BLaER1 treated with 17β-estradiol and CSF1 and Interleukin-3, amounts not matched to agents 10 nM and 100 nM (cell line): ENCODE measurements at regions not wholly inside any gene's neighbourhood (a gene's known extent, or its start where the extent isn't known, plus 50 kb on each side); places are given as distances from the start of the nearest gene placed in this dataset.

Source experiments
- H3K27ac ChIP-seq, 11 experiments: shearing (Covaris generic); formaldehyde crosslinking; 2 replicates each; pipeline ENCODE4 v1.8.1; 2022
- H3K27me3 ChIP-seq, 11 experiments: shearing (Covaris generic); formaldehyde crosslinking; 2 replicates each; pipeline ENCODE4 v1.8.1; 2022
- H3K36me3 ChIP-seq, 11 experiments: shearing (Covaris generic); formaldehyde crosslinking; 2 replicates each; pipeline ENCODE4 v1.8.1; 2022
- H3K4me1 ChIP-seq, 10 experiments: shearing (Covaris generic); formaldehyde crosslinking; 2 replicates each; pipeline ENCODE4 v1.8.1; 2022
- H3K4me2 ChIP-seq, 11 experiments: shearing (Covaris generic); formaldehyde crosslinking; 2 replicates each; pipeline ENCODE4 v1.8.1; 2022
- H3K4me3 ChIP-seq, 10 experiments: shearing (Covaris generic); formaldehyde crosslinking; 2 replicates each; pipeline ENCODE4 v1.8.1; 2022
- H3K9ac ChIP-seq, 11 experiments: shearing (Covaris generic); formaldehyde crosslinking; 2 replicates each; pipeline ENCODE4 v1.8.1; 2022
- H3K9me3 ChIP-seq, 11 experiments: shearing (Covaris generic); formaldehyde crosslinking; replicated peaks in 1 of 11; 2 replicates each; pipeline ENCODE4 v1.8.1; 2022
- H4K20me1 ChIP-seq, 11 experiments: shearing (Covaris generic); formaldehyde crosslinking; 2 replicates each; pipeline ENCODE4 v1.8.1; 2022
- Cebpa-rat ChIP-seq, 11 experiments: shearing (Covaris generic); IDR thresholded peaks; 2 replicates each; pipeline ENCODE4 v1.8.1; 2022

DNA sequence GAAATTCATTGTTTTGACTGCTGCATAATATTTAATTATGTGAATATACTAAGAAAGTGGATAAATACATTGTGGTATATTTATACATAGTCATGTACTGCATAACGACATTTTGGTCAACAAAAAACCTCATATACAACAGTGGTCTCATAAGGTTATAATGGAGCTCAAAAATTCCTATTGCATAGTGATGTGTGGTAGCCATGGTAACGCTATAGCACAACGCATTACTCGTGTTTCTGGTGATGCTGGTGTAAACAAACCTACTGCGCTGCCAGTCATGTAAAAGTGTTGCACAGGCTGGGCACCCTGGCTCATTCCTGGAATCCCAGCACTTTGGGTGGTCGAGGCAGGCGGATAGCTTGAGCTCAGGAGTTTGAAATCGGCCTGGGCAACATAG lies 52.6 kb upstream of the NHLH2 start:
- Histone ChIP-seq H3K4me3 (no peak overlapping the region), H3K27me3 (no peaks in the 10 kb centered on the region), H3K36me3 (no peaks in the 10 kb centered on the region), H3K9ac (no peak overlapping the region), H3K4me1 (peaks cover 0 to 8% (median 0%) of the 10 kb centered on the region in 10 experiments; a peak in 4 of 20 replicates), H4K20me1 (no peaks in the 10 kb centered on the region), H3K4me2 (no peak overlapping the region), H3K27ac (no peak overlapping the region), H3K9me3 (no peaks in the 10 kb centered on the region)
- TF ChIP-seq Cebpa-rat (IDR thresholded peaks at IDR 0.05): no peak

DNA sequence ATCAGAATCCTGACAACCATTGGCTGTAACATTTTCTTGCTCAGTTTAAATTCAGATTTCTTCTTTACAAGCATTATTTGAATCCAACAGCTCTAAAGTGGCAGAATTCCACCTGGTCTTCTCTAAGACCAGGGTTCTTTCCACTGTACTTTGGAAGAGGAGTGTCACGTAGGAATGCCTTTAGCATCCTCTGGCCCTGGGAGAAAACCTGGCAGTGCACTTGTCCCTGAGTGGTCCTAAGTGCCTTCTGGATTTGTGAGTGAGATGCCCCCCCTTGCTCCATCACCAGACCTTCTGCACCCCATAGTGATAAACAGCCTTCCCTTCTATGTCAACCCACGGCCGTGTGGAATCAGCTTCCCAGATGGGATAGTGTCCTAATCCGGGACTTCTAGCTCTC lies 57.1 kb upstream of the NHLH2 start:
- H3K4me1 ChIP-seq: no peaks in the 10 kb centered on the region
- H3K36me3 ChIP-seq: no peaks in the 10 kb centered on the region
- H4K20me1 ChIP-seq: no peaks in the 10 kb centered on the region
- TF ChIP-seq Cebpa-rat (IDR thresholded peaks at IDR 0.05): no peak
- no peak overlapping the region for H3K27ac ChIP-seq
- no peaks in the 10 kb centered on the region for H3K9me3 ChIP-seq
- no peaks in the 10 kb centered on the region for H3K27me3 ChIP-seq
- H3K4me3 ChIP-seq: no peak overlapping the region
- no peak overlapping the region for H3K4me2 ChIP-seq
- H3K9ac ChIP-seq: no peak overlapping the region

- H3K4me2 ChIP-seq: no peak overlapping the region; a peak in 1 of 22 replicates
- H3K9ac ChIP-seq: no peak overlapping the region
- H4K20me1 ChIP-seq: no peaks in the 10 kb centered on the region
- no peaks in the 10 kb centered on the region for H3K36me3 ChIP-seq
- TF ChIP-seq Cebpa-rat (IDR thresholded peaks at IDR 0.05): no peak
- H3K27ac ChIP-seq: no peak overlapping the region
- H3K4me1 ChIP-seq: no peaks in the 10 kb centered on the region
- no peaks in the 10 kb centered on the region for H3K9me3 ChIP-seq
- no peaks in the 10 kb centered on the region for H3K27me3 ChIP-seq
- no peak overlapping the region for H3K4me3 ChIP-seq
These were observed 59.9 kb upstream of the NHLH2 start for GRCh38 chr1:115900856-115901255.

DNA sequence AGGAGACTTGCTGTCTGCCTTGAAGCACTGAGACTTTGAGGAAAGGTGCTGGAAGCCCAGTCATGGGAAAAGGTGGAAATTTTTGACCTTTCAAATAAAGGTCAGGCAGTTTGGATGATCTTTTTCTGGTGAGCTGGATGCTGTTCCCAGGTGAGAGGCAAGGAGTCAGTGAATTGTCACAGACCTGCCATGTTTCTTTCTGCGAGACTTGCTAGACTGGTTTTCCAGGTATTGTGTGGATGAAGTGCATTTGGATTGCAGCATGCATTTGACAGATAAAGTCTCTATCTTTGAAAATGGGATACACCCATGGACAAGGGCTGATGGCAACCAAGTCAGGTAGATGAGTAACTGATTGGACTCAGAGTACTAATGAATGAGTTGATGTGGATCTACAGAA lies 65.7 kb upstream of the NHLH2 start:
- H3K9ac ChIP-seq: no peak overlapping the region
- no peak for TF ChIP-seq Cebpa-rat (IDR thresholded peaks at IDR 0.05)

DNA sequence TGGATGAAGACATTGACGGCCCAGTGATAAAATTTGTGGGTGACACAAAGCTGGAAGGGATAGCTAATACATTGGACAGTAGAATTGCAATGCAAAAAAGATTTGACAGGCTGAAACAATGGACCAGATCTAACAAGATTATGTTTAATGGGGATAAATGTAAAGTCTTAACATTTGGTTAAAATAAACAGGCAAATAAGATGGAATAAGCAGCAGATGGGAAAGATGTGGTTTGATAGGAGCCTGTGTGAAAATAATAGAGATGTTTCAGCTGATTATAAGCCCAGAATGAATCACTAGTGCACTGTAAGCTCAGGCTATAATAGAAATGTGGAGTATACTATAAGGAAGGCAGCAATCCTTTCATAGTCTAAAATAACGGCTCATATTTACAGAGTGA lies 66.2 kb upstream of the NHLH2 start:
- Histone ChIP-seq H3K9me3 (no peaks in the 10 kb centered on the region), H3K27ac (no peak overlapping the region), H3K27me3 (no peaks in the 10 kb centered on the region), H3K4me3 (no peak overlapping the region), H3K4me1 (peaks cover 0 to 23% (median 21%) of the 10 kb centered on the region in 10 experiments; a peak in 16 of 20 replicates), H3K4me2 (no peak overlapping the region), H3K36me3 (no peaks in the 10 kb centered on the region), H3K9ac (no peak overlapping the region), H4K20me1 (no peaks in the 10 kb centered on the region)
- TF ChIP-seq Cebpa-rat (IDR thresholded peaks at IDR 0.05): no peak

More for the DNA sequence above, 65.7 kb upstream of the NHLH2 start:
- Histone ChIP-seq H3K4me1 (peaks cover 0 to 18% (median 16%) of the 10 kb centered on the region in 10 experiments; a peak in 16 of 20 replicates), H3K27ac (no peak overlapping the region), H3K4me3 (no peak overlapping the region), H3K4me2 (no peak overlapping the region), H4K20me1 (no peaks in the 10 kb centered on the region), H3K9me3 (no peaks in the 10 kb centered on the region), H3K27me3 (no peaks in the 10 kb centered on the region), H3K36me3 (no peaks in the 10 kb centered on the region)

DNA sequence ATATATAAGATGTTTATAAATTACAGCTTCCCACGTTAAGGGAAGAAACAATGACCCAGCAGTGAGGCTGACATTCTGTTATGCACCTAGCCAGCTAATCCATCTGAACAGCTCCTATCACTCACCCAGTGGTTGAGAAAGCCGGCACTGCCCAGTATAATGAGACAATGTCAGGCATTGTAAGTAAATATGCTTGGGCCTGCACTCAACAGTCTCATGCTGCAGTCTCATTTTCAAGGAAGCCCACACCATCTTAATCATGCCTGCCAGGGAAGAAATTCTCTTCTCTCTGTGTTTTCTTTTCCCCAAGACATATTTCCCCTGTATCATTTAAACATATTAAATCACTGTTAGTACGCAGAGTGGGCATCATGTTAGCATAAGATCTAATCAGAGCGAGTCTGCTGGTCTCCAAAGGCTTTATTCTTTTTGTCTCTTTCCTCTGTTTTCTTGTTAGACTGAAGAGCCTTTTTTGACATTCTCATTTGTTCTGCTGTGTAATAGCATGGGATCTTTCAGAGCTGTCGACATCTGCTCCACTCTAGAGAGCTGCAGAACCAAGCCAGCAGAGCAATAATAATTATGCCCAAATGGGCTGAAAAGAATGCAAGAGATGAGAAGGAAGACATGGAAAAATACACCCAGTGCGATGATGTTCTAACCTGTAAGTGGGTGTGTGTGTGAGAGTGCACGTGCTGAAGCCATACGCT lies 67.6 kb upstream of the SLC22A15 start:
- H3K27ac ChIP-seq: no peak overlapping the region
- no peaks in the 10 kb centered on the region for H3K36me3 ChIP-seq
- H3K4me1 ChIP-seq: peaks cover 0 to 26% (median 22%) of the 10 kb centered on the region in 10 experiments; a peak in 16 of 20 replicates
- no peak overlapping the region for H3K9ac ChIP-seq
- H3K4me3 ChIP-seq: no peak overlapping the region
- TF ChIP-seq Cebpa-rat (IDR thresholded peaks at IDR 0.05): no peak
- no peaks in the 10 kb centered on the region for H4K20me1 ChIP-seq
- no peaks in the 10 kb centered on the region for H3K9me3 ChIP-seq
- H3K4me2 ChIP-seq: no peak overlapping the region
- H3K27me3 ChIP-seq: no peaks in the 10 kb centered on the region

DNA sequence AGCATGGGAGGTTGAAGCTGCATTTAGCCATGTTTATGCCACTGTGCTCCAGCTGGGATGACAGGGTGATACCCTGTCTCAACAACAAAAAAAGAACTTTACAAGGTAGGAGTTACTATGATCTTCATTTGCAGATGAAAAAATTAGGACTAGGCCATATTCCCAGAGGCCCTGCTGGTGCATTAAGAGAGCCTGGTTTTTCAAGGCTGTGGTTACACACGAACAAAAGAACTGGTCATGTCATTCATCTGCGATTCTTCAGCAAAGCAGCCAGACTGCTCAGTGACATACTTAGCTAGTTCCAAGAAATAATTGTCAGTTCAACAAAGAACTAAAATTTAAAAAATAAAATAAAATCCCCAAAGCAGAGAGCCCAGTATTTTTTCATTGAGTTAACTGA lies 66.1 kb upstream of the SLC22A15 start:
- Histone ChIP-seq H3K4me1 (peaks cover 0 to 26% (median 22%) of the 10 kb centered on the region in 10 experiments; a peak in 16 of 20 replicates), H3K9ac (0 out of 22 replicates have a peak overlapping the region, but pooled peaks of 1 of the 11 experiments have one; percentile 21)

DNA sequence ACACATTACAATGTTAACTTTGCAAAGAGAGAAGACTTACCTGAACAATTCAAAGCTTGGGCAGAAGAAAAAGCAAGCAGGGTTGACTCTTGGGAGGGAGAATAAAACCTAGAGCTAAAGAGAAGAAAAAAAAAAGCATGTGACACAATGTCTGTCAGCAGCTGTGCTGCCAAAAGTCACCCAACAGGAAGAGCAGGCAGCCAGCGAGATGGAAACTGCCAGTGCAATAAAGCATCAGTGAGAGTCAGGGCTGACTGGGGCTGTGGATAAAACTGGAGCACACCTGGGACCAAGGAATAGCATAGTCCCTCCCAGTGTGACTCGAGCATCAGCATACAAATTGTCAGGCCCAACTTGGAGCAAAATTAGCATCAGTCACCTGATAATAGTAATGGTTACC lies 65.0 kb upstream of the SLC22A15 start:
- H3K4me3 ChIP-seq: no peak overlapping the region
- peak overlapping the region in 9 of 11 experiments; percentile 18 to 81 (median 51); a peak in 17 of 22 replicates for H3K4me2 ChIP-seq
- H3K9me3 ChIP-seq: no peaks in the 10 kb centered on the region
- H3K4me1 ChIP-seq: peaks cover 0 to 26% (median 22%) of the 10 kb centered on the region in 10 experiments; a peak in 16 of 20 replicates
- no peaks in the 10 kb centered on the region for H4K20me1 ChIP-seq
- no peaks in the 10 kb centered on the region for H3K36me3 ChIP-seq
- TF ChIP-seq Cebpa-rat (IDR thresholded peaks at IDR 0.05): no peak
- H3K27me3 ChIP-seq: no peaks in the 10 kb centered on the region
- no peak overlapping the region; a peak in 1 of 22 replicates for H3K9ac ChIP-seq
- peak overlapping the region in 2 of 11 experiments; percentile 22 to 52; a peak in 2 of 22 replicates for H3K27ac ChIP-seq

More for the DNA sequence above, 66.1 kb upstream of the SLC22A15 start:
- peak overlapping the region in 1 of 11 experiments; percentile 52; a peak in 1 of 22 replicates for H3K27ac ChIP-seq
- no peak for TF ChIP-seq Cebpa-rat (IDR thresholded peaks at IDR 0.05)
- no peaks in the 10 kb centered on the region for H3K27me3 ChIP-seq
- H4K20me1 ChIP-seq: no peaks in the 10 kb centered on the region
- H3K4me2 ChIP-seq: peak overlapping the region in 8 of 11 experiments; percentile 18 to 81 (median 54); a peak in 16 of 22 replicates
- H3K4me3 ChIP-seq: no peak overlapping the region
- H3K36me3 ChIP-seq: no peaks in the 10 kb centered on the region
- H3K9me3 ChIP-seq: no peaks in the 10 kb centered on the region

DNA sequence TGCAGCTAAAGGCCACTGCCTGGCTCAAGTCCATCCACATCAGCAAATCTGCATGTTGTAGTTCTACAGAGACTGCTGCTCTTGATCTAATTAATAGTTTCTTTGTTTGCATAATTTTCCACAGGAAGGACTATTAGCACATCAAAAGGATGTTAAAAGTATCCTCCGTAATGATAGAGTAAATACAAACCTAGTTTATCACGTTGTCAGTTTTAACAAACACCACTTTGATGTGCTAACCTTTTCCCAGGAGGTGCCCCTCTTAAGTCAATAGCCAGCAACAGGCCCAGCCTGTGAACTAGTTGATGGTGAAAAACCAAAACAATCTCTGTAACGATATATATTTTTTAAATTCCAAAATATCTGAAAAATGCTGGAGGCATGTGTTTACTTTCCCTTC lies 64.2 kb upstream of the SLC22A15 start:
- no peaks in the 10 kb centered on the region for H4K20me1 ChIP-seq
- no peaks in the 10 kb centered on the region for H3K27me3 ChIP-seq
- peak overlapping the region in 8 of 11 experiments; percentile 18 to 81 (median 54); a peak in 12 of 22 replicates for H3K4me2 ChIP-seq
- peaks cover 0 to 26% (median 22%) of the 10 kb centered on the region in 10 experiments; a peak in 16 of 20 replicates for H3K4me1 ChIP-seq
- H3K4me3 ChIP-seq: no peak overlapping the region
- H3K9ac ChIP-seq: no peak overlapping the region
- TF ChIP-seq Cebpa-rat (IDR thresholded peaks at IDR 0.05): no peak
- H3K27ac ChIP-seq: peak overlapping the region in 1 of 11 experiments; percentile 21; a peak in 1 of 22 replicates
- H3K9me3 ChIP-seq: no peaks in the 10 kb centered on the region
- H3K36me3 ChIP-seq: no peaks in the 10 kb centered on the region
